Stimulated activated memory B cell treated with anti-CD40 and anti-IgM and Interleukin-4, amounts not matched to agents 10 μg/mL and 1 μg/mL and 100 μg/mL, for 72 hours (primary cell): ENCODE measurements at regions not wholly inside any gene's neighbourhood (a gene's known extent, or its start where the extent isn't known, plus 50 kb on each side); places are given as distances from the start of the nearest gene placed in this dataset.

ENCODE experiments used
- ATAC-seq: fragments of 150-1000 bp; cut with Tn5 transposase; 2 replicates; pipeline ENCODE4 v1.10.0; 2021
- H3K27ac Mint-ChIP-seq: one replicate; pipeline ENCODE4 v1.8.0; 2022; ENCODE audit warnings: mild to moderate bottlenecking, mixed read lengths
- H3K27me3 Mint-ChIP-seq: one replicate; pipeline ENCODE4 v1.8.0; 2022; ENCODE audit warnings: mixed read lengths
- H3K36me3 Mint-ChIP-seq: one replicate; pipeline ENCODE4 v1.8.0; 2022; ENCODE audit warnings: mixed read lengths
- H3K4me1 Mint-ChIP-seq: one replicate; pipeline ENCODE4 v1.8.0; 2022; ENCODE audit warnings: mixed read lengths
- H3K4me3 Mint-ChIP-seq: one replicate; pipeline ENCODE4 v1.8.0; 2022; ENCODE audit warnings: mild to moderate bottlenecking, moderate library complexity, mixed read lengths
- H3K9me3 Mint-ChIP-seq: one replicate; pipeline ENCODE4 v1.8.0; 2022; ENCODE audit warnings: mixed read lengths

GRCh38 chr3:76615719-76616118, 424.2 kb upstream of the ROBO2 start:
- no peak for ATAC-seq
- peaks cover 2% of the 10 kb centered on the region for H3K9me3 Mint-ChIP-seq
- no peaks in the 10 kb centered on the region for H3K4me1 Mint-ChIP-seq
- H3K27me3 Mint-ChIP-seq, result no peaks in the 10 kb centered on the region
- H3K4me3 Mint-ChIP-seq, result no peak overlapping the region
- no peaks in the 10 kb centered on the region for H3K36me3 Mint-ChIP-seq
- H3K27ac Mint-ChIP-seq, result no peak overlapping the region

GRCh38 chr3:76624164-76624563, 415.7 kb upstream of the ROBO2 start:
- Mint-ChIP-seq H3K9me3 (peaks cover 9% of the 10 kb centered on the region), H3K4me3 (no peak overlapping the region), H3K4me1 (no peaks in the 10 kb centered on the region), H3K36me3 (no peaks in the 10 kb centered on the region), H3K27me3 (no peaks in the 10 kb centered on the region), H3K27ac (no peak overlapping the region)
- ATAC-seq, result no peak

GRCh38 chr3:76627236-76627635, 412.7 kb upstream of the ROBO2 start:
- Mint-ChIP-seq H3K4me1 (no peaks in the 10 kb centered on the region), H3K27ac (no peak overlapping the region), H3K4me3 (no peak overlapping the region), H3K9me3 (peaks cover 13% of the 10 kb centered on the region), H3K27me3 (no peaks in the 10 kb centered on the region), H3K36me3 (no peaks in the 10 kb centered on the region)
- ATAC-seq, result no peak

- ATAC-seq, result no peak
- peaks cover 7% of the 10 kb centered on the region for H3K9me3 Mint-ChIP-seq
- H3K27ac Mint-ChIP-seq, result no peak overlapping the region
- H3K27me3 Mint-ChIP-seq, result no peaks in the 10 kb centered on the region
- no peaks in the 10 kb centered on the region for H3K4me1 Mint-ChIP-seq
- H3K4me3 Mint-ChIP-seq, result no peak overlapping the region
- no peaks in the 10 kb centered on the region for H3K36me3 Mint-ChIP-seq
Measured at GRCh38 chr3:76631251-76631650, 408.6 kb upstream of the ROBO2 start.

GRCh38 chr3:76638006-76638405, 401.9 kb upstream of the ROBO2 start:
- ATAC-seq, result no peak
- no peaks in the 10 kb centered on the region for H3K36me3 Mint-ChIP-seq
- no peak overlapping the region for H3K4me3 Mint-ChIP-seq
- H3K4me1 Mint-ChIP-seq, result no peaks in the 10 kb centered on the region
- H3K9me3 Mint-ChIP-seq, result no peaks in the 10 kb centered on the region
- no peaks in the 10 kb centered on the region for H3K27me3 Mint-ChIP-seq
- H3K27ac Mint-ChIP-seq, result no peak overlapping the region

- H3K4me3 Mint-ChIP-seq, result no peak overlapping the region
- no peaks in the 10 kb centered on the region for H3K4me1 Mint-ChIP-seq
- ATAC-seq, result no peak
- no peaks in the 10 kb centered on the region for H3K27me3 Mint-ChIP-seq
- H3K36me3 Mint-ChIP-seq, result no peaks in the 10 kb centered on the region
- H3K27ac Mint-ChIP-seq, result no peak overlapping the region
- no peaks in the 10 kb centered on the region for H3K9me3 Mint-ChIP-seq
Measured at GRCh38 chr3:76643623-76644304, 396.1 kb upstream of the ROBO2 start.

GRCh38 chr3:76644305-76644675, 395.6 kb upstream of the ROBO2 start:
- no peak for ATAC-seq
- H3K9me3 Mint-ChIP-seq, result no peaks in the 10 kb centered on the region
- no peak overlapping the region for H3K4me3 Mint-ChIP-seq
- H3K36me3 Mint-ChIP-seq, result no peaks in the 10 kb centered on the region
- H3K4me1 Mint-ChIP-seq, result no peaks in the 10 kb centered on the region
- no peak overlapping the region for H3K27ac Mint-ChIP-seq
- no peaks in the 10 kb centered on the region for H3K27me3 Mint-ChIP-seq

GRCh38 chr3:76645724-76646123, 394.2 kb upstream of the ROBO2 start:
- Mint-ChIP-seq H3K27me3 (no peaks in the 10 kb centered on the region), H3K9me3 (no peaks in the 10 kb centered on the region), H3K4me1 (no peaks in the 10 kb centered on the region), H3K27ac (no peak overlapping the region), H3K4me3 (no peak overlapping the region), H3K36me3 (no peaks in the 10 kb centered on the region)
- no peak for ATAC-seq

GRCh38 chr3:76646921-76647562, 392.9 kb upstream of the ROBO2 start:
- H3K27me3 Mint-ChIP-seq, result no peaks in the 10 kb centered on the region
- no peak for ATAC-seq
- no peak overlapping the region for H3K27ac Mint-ChIP-seq
- H3K9me3 Mint-ChIP-seq, result no peaks in the 10 kb centered on the region
- H3K36me3 Mint-ChIP-seq, result no peaks in the 10 kb centered on the region
- no peaks in the 10 kb centered on the region for H3K4me1 Mint-ChIP-seq
- no peak overlapping the region for H3K4me3 Mint-ChIP-seq

- Mint-ChIP-seq H3K9me3 (no peaks in the 10 kb centered on the region), H3K4me3 (no peak overlapping the region), H3K27me3 (no peaks in the 10 kb centered on the region), H3K27ac (no peak overlapping the region), H3K4me1 (no peaks in the 10 kb centered on the region), H3K36me3 (no peaks in the 10 kb centered on the region)
- no peak for ATAC-seq
Measured at GRCh38 chr3:76651784-76652183, 388.1 kb upstream of the ROBO2 start.

- H3K4me3 Mint-ChIP-seq, result no peak overlapping the region
- no peaks in the 10 kb centered on the region for H3K27me3 Mint-ChIP-seq
- no peaks in the 10 kb centered on the region for H3K36me3 Mint-ChIP-seq
- no peaks in the 10 kb centered on the region for H3K4me1 Mint-ChIP-seq
- no peaks in the 10 kb centered on the region for H3K9me3 Mint-ChIP-seq
- no peak for ATAC-seq
- H3K27ac Mint-ChIP-seq, result no peak overlapping the region
Measured at GRCh38 chr3:76652524-76652923, 387.4 kb upstream of the ROBO2 start.

- Mint-ChIP-seq H3K9me3 (no peaks in the 10 kb centered on the region), H3K4me1 (no peaks in the 10 kb centered on the region), H3K4me3 (no peak overlapping the region), H3K36me3 (no peaks in the 10 kb centered on the region), H3K27ac (no peak overlapping the region), H3K27me3 (no peaks in the 10 kb centered on the region)
- no peak for ATAC-seq
Measured at GRCh38 chr3:76653640-76654251, 386.2 kb upstream of the ROBO2 start.

- no peak for ATAC-seq
- H3K27me3 Mint-ChIP-seq, result no peaks in the 10 kb centered on the region
- no peaks in the 10 kb centered on the region for H3K9me3 Mint-ChIP-seq
- no peak overlapping the region for H3K4me3 Mint-ChIP-seq
- no peaks in the 10 kb centered on the region for H3K36me3 Mint-ChIP-seq
- no peaks in the 10 kb centered on the region for H3K4me1 Mint-ChIP-seq
- H3K27ac Mint-ChIP-seq, result no peak overlapping the region
Measured at GRCh38 chr3:76656531-76657070, 383.3 kb upstream of the ROBO2 start.

GRCh38 chr3:76657909-76658308, 382.0 kb upstream of the ROBO2 start:
- no peaks in the 10 kb centered on the region for H3K27me3 Mint-ChIP-seq
- no peaks in the 10 kb centered on the region for H3K4me1 Mint-ChIP-seq
- H3K9me3 Mint-ChIP-seq, result peaks cover 5% of the 10 kb centered on the region
- no peak overlapping the region for H3K4me3 Mint-ChIP-seq
- no peak overlapping the region for H3K27ac Mint-ChIP-seq
- no peak for ATAC-seq
- H3K36me3 Mint-ChIP-seq, result no peaks in the 10 kb centered on the region

- Mint-ChIP-seq H3K9me3 (peaks cover 5% of the 10 kb centered on the region), H3K27ac (no peak overlapping the region), H3K27me3 (no peaks in the 10 kb centered on the region), H3K36me3 (no peaks in the 10 kb centered on the region), H3K4me1 (no peaks in the 10 kb centered on the region), H3K4me3 (no peak overlapping the region)
- ATAC-seq, result no peak
Measured at GRCh38 chr3:76661527-76662250, 378.2 kb upstream of the ROBO2 start.
